ENCODE measurements at regions not wholly inside any gene's neighbourhood (a gene's known extent, or its start where the extent isn't known, plus 50 kb on each side); places are given as distances from the start of the nearest gene placed in this dataset.
"Not testable (repeated sequence)": the region's sequence is repeated elsewhere in the genome, so short reads cannot be mapped to it uniquely, and the experiment has no call there.

DNA sequence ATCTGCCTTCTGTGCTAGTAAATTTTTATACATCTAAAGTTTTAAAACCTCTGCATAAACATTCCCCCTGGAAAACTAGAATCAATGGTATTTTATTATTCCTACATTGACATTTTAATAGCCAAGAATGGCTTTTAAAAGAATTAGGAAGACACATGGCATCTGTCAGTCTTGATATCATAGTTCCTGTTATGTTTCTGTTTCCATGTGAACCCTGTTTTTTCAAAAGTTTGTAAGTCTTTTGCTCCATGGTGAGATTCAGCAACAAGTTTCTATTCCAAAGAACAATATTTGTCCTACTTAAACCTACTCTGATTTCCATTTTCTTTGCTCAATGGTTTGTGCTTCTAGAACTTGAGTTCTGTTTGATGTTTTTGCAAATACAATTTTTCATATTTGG lies 95.2 kb downstream of the PLEKHG1 start:
- DNase-seq (ENCODE audit: low spot score) = no peak
- in situ Hi-C loops (cut with MboI; ENCODE audit: low pct_unique_long_range_greater_than_20kb, low sequenced_read_pairs, unreplicated experiment) = no loop called here
- TF ChIP-seq CTCF (IDR thresholded peaks at IDR 0.05; ENCODE audit: extremely low read depth, insufficient read depth, missing control alignments) = no peak

- no peak for DNase-seq (ENCODE audit: low spot score)
- in situ Hi-C loops (cut with MboI; ENCODE audit: low pct_unique_long_range_greater_than_20kb, low sequenced_read_pairs, unreplicated experiment) = no loop called here
- no peak for TF ChIP-seq CTCF (IDR thresholded peaks at IDR 0.05; ENCODE audit: extremely low read depth, insufficient read depth, missing control alignments)
Observed at GRCh38 chr6:150695652-150696051, 96.0 kb downstream of the PLEKHG1 start.

GRCh38 chr6:150696190-150696589 lies 96.5 kb downstream of the PLEKHG1 start:
- DNase-seq (ENCODE audit: low spot score) = no peak
- in situ Hi-C loops (cut with MboI; ENCODE audit: low pct_unique_long_range_greater_than_20kb, low sequenced_read_pairs, unreplicated experiment) = no loop called here
- TF ChIP-seq CTCF (IDR thresholded peaks at IDR 0.05; ENCODE audit: extremely low read depth, insufficient read depth, missing control alignments) = no peak

GRCh38 chr6:150696918-150697317 lies 97.2 kb downstream of the PLEKHG1 start:
- in situ Hi-C loops (cut with MboI; ENCODE audit: low pct_unique_long_range_greater_than_20kb, low sequenced_read_pairs, unreplicated experiment) = not testable (repeated sequence)

GRCh38 chr6:150697515-150697914 lies 97.8 kb downstream of the PLEKHG1 start:
- TF ChIP-seq CTCF (IDR thresholded peaks at IDR 0.05; ENCODE audit: extremely low read depth, insufficient read depth, missing control alignments) = no peak
- in situ Hi-C loops (cut with MboI; ENCODE audit: low pct_unique_long_range_greater_than_20kb, low sequenced_read_pairs, unreplicated experiment) = no loop called here
- DNase-seq (ENCODE audit: low spot score) = no peak

More at GRCh38 chr6:150696918-150697317, 97.2 kb downstream of the PLEKHG1 start:
- DNase-seq (ENCODE audit: low spot score) = not testable (repeated sequence)

- no peak for TF ChIP-seq CTCF (IDR thresholded peaks at IDR 0.05; ENCODE audit: extremely low read depth, insufficient read depth, missing control alignments)
- DNase-seq (ENCODE audit: low spot score) = no peak
- in situ Hi-C loops (cut with MboI; ENCODE audit: low pct_unique_long_range_greater_than_20kb, low sequenced_read_pairs, unreplicated experiment) = no loop called here
Observed at GRCh38 chr6:150698391-150698790, 98.7 kb downstream of the PLEKHG1 start.

GRCh38 chr6:150702675-150703074 lies 103.0 kb downstream of the PLEKHG1 start:
- no peak for TF ChIP-seq CTCF (IDR thresholded peaks at IDR 0.05; ENCODE audit: extremely low read depth, insufficient read depth, missing control alignments)
- DNase-seq (ENCODE audit: low spot score) = no peak

More at GRCh38 chr6:150702675-150703074, 103.0 kb downstream of the PLEKHG1 start:
- in situ Hi-C loops (cut with MboI; ENCODE audit: low pct_unique_long_range_greater_than_20kb, low sequenced_read_pairs, unreplicated experiment) = no loop called here

All from GM13977 (cell line).